ENCODE measurements at regions not wholly inside any gene's neighbourhood (a gene's known extent, or its start where the extent isn't known, plus 50 kb on each side); places are given as distances from the start of the nearest gene placed in this dataset.

- FAIRE-seq (no peak), ATAC-seq (no peak), DNase-seq (ENCODE audit: low read depth in 1 of 2, low spot score in 1 of 2) (no peak)
- no peaks in the 10 kb centered on the region for H3K9me3 ChIP-seq
- H3K4me2 ChIP-seq, result no peak overlapping the region
- H3K27ac ChIP-seq, result no peak overlapping the region
- H3K4me3 ChIP-seq, result no peak overlapping the region
- 0% methylated on average over 2 of the region's 2 CpGs for WGBS (ENCODE audit: missing lambda C conversion rate)
- no peak for TF ChIP-seq RNF2 (IDR thresholded peaks at IDR 0.05; ENCODE audit: borderline replicate concordance, low read depth)
- no peak for TF ChIP-seq ZNF302 (CRISPR knock-in tag; IDR thresholded peaks at IDR 0.05)
- TF ChIP-seq REST (IDR thresholded peaks at IDR 0.05), result no peak
- no peaks in the 10 kb centered on the region for H3K4me1 ChIP-seq
- POLR2A ChIA-PET, result no interaction called here
- CTCF ChIA-PET, result no interaction called here
These were observed 572.5 kb downstream of the SQOR start for GRCh38 chr15:46207341-46207740.

- H3K9me3 ChIP-seq, result no peaks in the 10 kb centered on the region
- CTCF ChIA-PET, result no interaction called here
- no peak overlapping the region for H3K4me3 ChIP-seq
- POLR2A ChIA-PET, result no interaction called here
- H3K27ac ChIP-seq, result no peak overlapping the region
- DNase-seq (ENCODE audit: low read depth in 1 of 2, low spot score in 1 of 2) (no peak), ATAC-seq (no peak), FAIRE-seq (no peak)
- no peak for TF ChIP-seq CHD2 (IDR thresholded peaks at IDR 0.05; ENCODE audit: low read length, partially characterized antibody)
- TF ChIP-seq KDM1A (IDR thresholded peaks at IDR 0.05; ENCODE audit: low read depth), result no peak
- no peak for TF ChIP-seq NFE2L2 (conservative IDR thresholded peaks at IDR 0.05; ENCODE audit: low read length)
- TF ChIP-seq MAFK (IDR thresholded peaks at IDR 0.05; ENCODE audit: partially characterized antibody), result no peak
- H3K4me1 ChIP-seq, result no peaks in the 10 kb centered on the region
- no peak overlapping the region for H3K4me2 ChIP-seq
These were observed 578.7 kb downstream of the SQOR start for GRCh38 chr15:46213551-46213950.

- ChIA-PET POLR2A (no interaction called here), CTCF (no interaction called here)
- no peak overlapping the region for H3K27ac ChIP-seq
- FAIRE-seq (no peak), DNase-seq (ENCODE audit: low read depth in 1 of 2, low spot score in 1 of 2) (no peak), ATAC-seq (no peak)
- no peak overlapping the region for H3K4me2 ChIP-seq
- WGBS (ENCODE audit: missing lambda C conversion rate), result 3% methylated on average over 2 of the region's 2 CpGs
- H3K4me3 ChIP-seq, result no peak overlapping the region
- TF ChIP-seq ZSCAN20 (CRISPR knock-in tag; IDR thresholded peaks at IDR 0.05) (no peak), CTCF (IDR thresholded peaks at IDR 0.05) (no peak), CHD2 (IDR thresholded peaks at IDR 0.05; ENCODE audit: low read length, partially characterized antibody) (no peak), USF2 (IDR thresholded peaks at IDR 0.05) (no peak), ATOH8 (CRISPR knock-in tag; IDR thresholded peaks at IDR 0.05; ENCODE audit: low read depth) (no peak), POLR2A (IDR thresholded peaks at IDR 0.05; ENCODE audit: low read length) (no peak), CHD4 (IDR thresholded peaks at IDR 0.05; ENCODE audit: borderline replicate concordance) (no peak), RAD21 (conservative IDR thresholded peaks at IDR 0.05 in 1 of 2, IDR thresholded peaks at IDR 0.05 in 1 of 2) (no peak)
- H3K4me1 ChIP-seq, result no peaks in the 10 kb centered on the region
- H3K9me3 ChIP-seq, result no peaks in the 10 kb centered on the region
These were observed 588.0 kb downstream of the SQOR start for GRCh38 chr15:46222826-46223225.

All from A549 (cell line).